IMR-90 (cell line): ENCODE measurements at regions not wholly inside any gene's neighbourhood (a gene's known extent, or its start where the extent isn't known, plus 50 kb on each side); places are given as distances from the start of the nearest gene placed in this dataset.

Experiments
- ATAC-seq: fragments of 200-7000 bp; cut with Tn5 transposase; 2 replicates; pipeline ENCODE4 v1.9.1; 2020; ENCODE audit warnings: low read depth, mild to moderate bottlenecking, moderate library complexity
- BruUV-seq: library from RNA; stranded (reverse); fragments of 400-500 nt; replicated peaks from 2 replicates; lab custom pipeline; 2021; lab: Mats Ljungman, UMichigan
- CTCF ChIA-PET: fragments of 300-600 bp; formaldehyde crosslinking; extraction: SDS; loops from one replicate; lab custom pipeline; 2021; ENCODE audit warnings: antibody characterized with exemption; lab: Yijun Ruan, JAX
- POLR2A ChIA-PET: fragments of 300-600 bp; sonication (Branson Sonifier 250); formaldehyde crosslinking; loops from one replicate; lab custom pipeline; 2022; ENCODE audit warnings: antibody characterized with exemption; ENCODE audit not compliant: unreplicated experiment; lab: Charles Lee
- DNase-seq: peaks from one replicate; pipeline ENCODE4 v3.0.0; 2013
- H2AFZ ChIP-seq: replicated peaks from 2 replicates; pipeline ENCODE3; 2013; ENCODE audit warnings: low read length, mild to moderate bottlenecking; ENCODE audit not compliant: poor library complexity
- H2AK5ac ChIP-seq: 2 replicates; pipeline ENCODE4 v1.6.1; 2013; ENCODE audit warnings: low read depth, low read length, inconsistent platforms
- H2AK9ac ChIP-seq: replicated peaks from 2 replicates; pipeline ENCODE3; 2013; ENCODE audit warnings: mild to moderate bottlenecking, low read depth, low read length, moderate library complexity; ENCODE audit not compliant: poor library complexity
- H2BK120ac ChIP-seq: 2 replicates; pipeline ENCODE4 v1.6.1; 2013; ENCODE audit warnings: low read depth, low read length, inconsistent platforms
- H2BK15ac ChIP-seq: 3 replicates; pipeline ENCODE4 v1.6.1; 2013; ENCODE audit warnings: low read depth, low read length, inconsistent platforms
- H2BK20ac ChIP-seq: 2 replicates; pipeline ENCODE4 v1.6.1; 2013; ENCODE audit warnings: low read depth, mild to moderate bottlenecking, inconsistent platforms, low read length, moderate library complexity
- H2BK5ac ChIP-seq: 2 replicates; pipeline ENCODE4 v1.6.1; 2013; ENCODE audit warnings: mild to moderate bottlenecking, low read depth, low read length, inconsistent platforms; ENCODE audit not compliant: poor library complexity, severe bottlenecking
- H3K14ac ChIP-seq: replicated peaks from 2 replicates; pipeline ENCODE4 v1.6.1; 2013; ENCODE audit warnings: low read depth, low read length, inconsistent platforms
- H3K18ac ChIP-seq: 2 replicates; pipeline ENCODE4 v1.6.1; 2013; ENCODE audit warnings: low read depth, low read length, control low read depth
- H3K23ac ChIP-seq: 2 replicates; pipeline ENCODE4 v1.6.1; 2013; ENCODE audit warnings: low read depth, low read length, inconsistent platforms
- H3K27ac ChIP-seq: 2 replicates; pipeline ENCODE4 v1.5.1; 2013; ENCODE audit warnings: mild to moderate bottlenecking, control low read depth, low read length; ENCODE audit not compliant: insufficient read depth
- H3K27me3 ChIP-seq: 2 replicates; pipeline ENCODE4 v1.6.1; 2013; ENCODE audit warnings: low read length; ENCODE audit not compliant: control insufficient read depth, insufficient read depth
- H3K36me3 ChIP-seq: 2 replicates; pipeline ENCODE4 v1.6.1; 2013; ENCODE audit warnings: low read length, mixed read lengths; ENCODE audit not compliant: control insufficient read depth, insufficient read depth
- H3K4ac ChIP-seq: 2 replicates; pipeline ENCODE4 v1.6.1; 2013; ENCODE audit warnings: low read depth, low read length, inconsistent platforms
- H3K4me1 ChIP-seq: 2 replicates; pipeline ENCODE4 v1.6.1; 2013; ENCODE audit warnings: low read length, mixed read lengths; ENCODE audit not compliant: control insufficient read depth, insufficient read depth
- H3K4me2 ChIP-seq: 2 replicates; pipeline ENCODE4 v1.6.1; 2013; ENCODE audit warnings: low read depth, mild to moderate bottlenecking, control low read depth, low read length, moderate library complexity
- H3K4me3 ChIP-seq: 2 replicates; pipeline ENCODE4 v1.5.1; 2013; ENCODE audit warnings: low read depth, mild to moderate bottlenecking, control low read depth, low read length, moderate library complexity; ENCODE audit not compliant: insufficient read depth
- H3K56ac ChIP-seq: 2 replicates; pipeline ENCODE4 v1.6.1; 2013; ENCODE audit warnings: low read length, inconsistent platforms; ENCODE audit not compliant: insufficient read depth; ENCODE audit errors: extremely low read depth
- H3K79me1 ChIP-seq, 2 experiments: 2 replicates each; pipeline ENCODE4 v1.6.1; 2013; ENCODE audit warnings: low read length in 2 of 2, inconsistent platforms in 1 of 2, low read depth in 1 of 2
- H3K9ac ChIP-seq: 2 replicates; pipeline ENCODE4 v1.6.1; 2013; ENCODE audit warnings: low read depth, low read length, control low read depth
- H3K9me1 ChIP-seq: 2 replicates; pipeline ENCODE4 v1.6.1; 2013; ENCODE audit warnings: low read length, inconsistent platforms; ENCODE audit not compliant: insufficient read depth
- H3K9me3 ChIP-seq: 2 replicates; pipeline ENCODE4 v1.6.1; 2013; ENCODE audit warnings: low read length; ENCODE audit not compliant: control insufficient read depth, insufficient read depth
- H4K20me1 ChIP-seq: 2 replicates; pipeline ENCODE4 v1.6.1; 2013; ENCODE audit warnings: low read length, inconsistent platforms; ENCODE audit not compliant: insufficient read depth
- H4K5ac ChIP-seq: 2 replicates; pipeline ENCODE4 v1.6.1; 2013; ENCODE audit warnings: mild to moderate bottlenecking, low read depth, low read length, control low read depth
- H4K8ac ChIP-seq, 2 experiments: 2 replicates each; pipeline ENCODE4 v1.6.1; 2013; ENCODE audit warnings: low read depth in 2 of 2, low read length in 2 of 2, control low read depth in 1 of 2, inconsistent platforms in 1 of 2
- H4K91ac ChIP-seq: 2 replicates; pipeline ENCODE4 v1.6.1; 2013; ENCODE audit warnings: low read depth, low read length, inconsistent platforms; ENCODE audit not compliant: insufficient read depth
- BHLHE40 ChIP-seq: fragments of 150-350 bp; IDR thresholded peaks from 2 replicates; pipeline ENCODE4 v1.6.1; 2016; ENCODE audit warnings: mild to moderate bottlenecking, low read depth, low read length
- CEBPB ChIP-seq: IDR thresholded peaks from 2 replicates; pipeline ENCODE4 v1.6.1; 2012; ENCODE audit warnings: low read depth, low read length, improper control_type of control experiment
- CHD1 ChIP-seq: IDR thresholded peaks from 2 replicates; pipeline ENCODE4 v1.6.1; 2012; ENCODE audit warnings: low read depth, low read length, improper control_type of control experiment
- CTCF ChIP-seq: conservative IDR thresholded peaks from 2 replicates; pipeline ENCODE4 v1.5.1; 2012; ENCODE audit warnings: mild to moderate bottlenecking, low read depth, low read length, improper control_type of control experiment
- FOS ChIP-seq: fragments of 150-350 bp; IDR thresholded peaks from 2 replicates; pipeline ENCODE4 v1.6.1; 2016; ENCODE audit warnings: low read depth, low read length
- MAZ ChIP-seq: IDR thresholded peaks from 2 replicates; pipeline ENCODE4 v1.6.1; 2012; ENCODE audit warnings: low read depth, mild to moderate bottlenecking, low read length, improper control_type of control experiment, moderate library complexity, borderline replicate concordance
- MXI1 ChIP-seq: IDR thresholded peaks from 2 replicates; pipeline ENCODE4 v1.6.1; 2012; ENCODE audit warnings: low read depth, mild to moderate bottlenecking, low read length, moderate library complexity, borderline replicate concordance
- POLR2A ChIP-seq: IDR thresholded peaks from 2 replicates; pipeline ENCODE4 v1.6.1; 2012; ENCODE audit warnings: mild to moderate bottlenecking, low read depth, low read length
- RAD21 ChIP-seq: IDR thresholded peaks from 2 replicates; pipeline ENCODE4 v1.6.1; 2012; ENCODE audit warnings: low read length, improper control_type of control experiment
- RCOR1 ChIP-seq: IDR thresholded peaks from 2 replicates; pipeline ENCODE4 v1.6.1; 2012; ENCODE audit warnings: mild to moderate bottlenecking, low read length, improper control_type of control experiment; ENCODE audit not compliant: insufficient replicate concordance
- RFX5 ChIP-seq: IDR thresholded peaks from 2 replicates; pipeline ENCODE4 v1.8.0; 2012; ENCODE audit warnings: low read depth, mild to moderate bottlenecking, low read length, moderate library complexity
- SMC3 ChIP-seq: fragments of 150-350 bp; IDR thresholded peaks from 2 replicates; pipeline ENCODE4 v1.6.1; 2016; ENCODE audit warnings: low read depth, mild to moderate bottlenecking, antibody characterized with exemption, low read length, moderate library complexity
- WGBS, 2 experiments: methylation state at CpG; one replicate each; pipeline versions ENCODE4 v1.1.5 to v1.1.7; 2013; ENCODE audit warnings: missing lambda C conversion rate in 2 of 2; ENCODE audit not compliant: insufficient read length in 1 of 2; ENCODE audit errors: extremely low coverage in 2 of 2; 5-methylcytosine and 5-hydroxymethylcytosine counted together
- dilution Hi-C: fragments of 300-500 bp; cut with HindIII; formaldehyde crosslinking; loops from one replicate; pipeline ENCODE4 v1.14.3; 2018; ENCODE audit warnings: low sequenced_read_pairs; ENCODE audit not compliant: unreplicated experiment
- in situ Hi-C: fragments of 300-500 bp; cut with MboI; formaldehyde crosslinking; loops from 3 replicates; pipeline ENCODE4 v1.14.3; 2019; ENCODE audit warnings: low sequenced_read_pairs, inconsistent platforms, mixed read lengths
- intact Hi-C: fragments of 100-400 bp; cut with micrococcal nuclease; formaldehyde crosslinking; loops from 2 replicates; pipeline ENCODE4 v1.10.0; 2022
- TF ChIP-seq, protein P1 (sequence below): fragments of 150-350 bp; IDR thresholded peaks from 2 replicates; pipeline ENCODE4 v1.6.1; 2016; ENCODE audit warnings: low read depth, mild to moderate bottlenecking, low read length, moderate library complexity, borderline replicate concordance
- TF ChIP-seq, protein P2 (sequence below): fragments of 150-350 bp; IDR thresholded peaks from 2 replicates; pipeline ENCODE4 v1.6.1; 2017; ENCODE audit warnings: mild to moderate bottlenecking, antibody characterized with exemption, low read length, low read depth

DNA sequence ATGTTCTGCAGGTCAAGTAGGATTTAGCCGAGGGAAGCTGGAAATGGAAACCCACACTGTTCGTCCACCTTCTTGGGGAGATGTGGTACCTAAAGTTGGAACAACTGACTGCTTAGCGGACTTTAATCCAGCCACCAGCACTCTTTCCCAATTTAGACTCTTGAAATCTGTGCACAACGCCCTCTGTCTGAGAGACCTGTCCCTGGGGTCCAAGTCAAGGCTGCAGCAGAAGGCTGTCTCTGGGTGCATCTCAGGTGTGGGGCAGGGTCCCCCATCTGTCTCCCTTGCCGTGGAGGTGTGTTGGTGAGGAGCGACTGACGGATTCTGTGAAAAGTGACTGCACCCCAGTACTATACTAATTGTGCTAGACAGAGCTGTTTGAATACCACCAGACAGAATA lies 168.2 kb upstream of the CADM1 start:
- in situ Hi-C loops (no loop called here), intact Hi-C loops (loop anchor here (10.0 kb wide), 1 partner anchor 338 kb away; no protein-coding TSS in a partner anchor)
- H3K79me1 ChIP-seq: no peaks in the 10 kb centered on the region; a peak in 1 of 4 replicates

More for the DNA sequence above, 168.2 kb upstream of the CADM1 start:
- no peak for DNase-seq
- no peak overlapping the region for H3K14ac ChIP-seq
- ChIA-PET CTCF (no interaction called here), POLR2A (no interaction called here)
- TF ChIP-seq, protein P1, sequence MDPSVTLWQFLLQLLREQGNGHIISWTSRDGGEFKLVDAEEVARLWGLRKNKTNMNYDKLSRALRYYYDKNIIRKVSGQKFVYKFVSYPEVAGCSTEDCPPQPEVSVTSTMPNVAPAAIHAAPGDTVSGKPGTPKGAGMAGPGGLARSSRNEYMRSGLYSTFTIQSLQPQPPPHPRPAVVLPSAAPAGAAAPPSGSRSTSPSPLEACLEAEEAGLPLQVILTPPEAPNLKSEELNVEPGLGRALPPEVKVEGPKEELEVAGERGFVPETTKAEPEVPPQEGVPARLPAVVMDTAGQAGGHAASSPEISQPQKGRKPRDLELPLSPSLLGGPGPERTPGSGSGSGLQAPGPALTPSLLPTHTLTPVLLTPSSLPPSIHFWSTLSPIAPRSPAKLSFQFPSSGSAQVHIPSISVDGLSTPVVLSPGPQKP: no peak
- no peak for TF ChIP-seq RAD21
- TF ChIP-seq, protein P2, sequence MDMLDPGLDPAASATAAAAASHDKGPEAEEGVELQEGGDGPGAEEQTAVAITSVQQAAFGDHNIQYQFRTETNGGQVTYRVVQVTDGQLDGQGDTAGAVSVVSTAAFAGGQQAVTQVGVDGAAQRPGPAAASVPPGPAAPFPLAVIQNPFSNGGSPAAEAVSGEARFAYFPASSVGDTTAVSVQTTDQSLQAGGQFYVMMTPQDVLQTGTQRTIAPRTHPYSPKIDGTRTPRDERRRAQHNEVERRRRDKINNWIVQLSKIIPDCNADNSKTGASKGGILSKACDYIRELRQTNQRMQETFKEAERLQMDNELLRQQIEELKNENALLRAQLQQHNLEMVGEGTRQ: no peak
- TF ChIP-seq CTCF: no peak
- no peak for TF ChIP-seq CHD1
- TF ChIP-seq MAZ: no peak
- TF ChIP-seq RCOR1: no peak
- TF ChIP-seq FOS: no peak
- TF ChIP-seq CEBPB: no peak
- no peak for TF ChIP-seq MXI1
- TF ChIP-seq BHLHE40: no peak
- TF ChIP-seq RFX5: no peak
- no peak for TF ChIP-seq SMC3
- TF ChIP-seq POLR2A: no peak
- H4K8ac ChIP-seq: no peak overlapping the region
- no peak overlapping the region for H3K9ac ChIP-seq
- no peak overlapping the region for H4K91ac ChIP-seq
- no peaks in the 10 kb centered on the region for H3K9me3 ChIP-seq
- H3K18ac ChIP-seq: no peak overlapping the region
- H3K4me3 ChIP-seq: no peak overlapping the region
- no peaks in the 10 kb centered on the region for H3K36me3 ChIP-seq
- H3K9me1 ChIP-seq: peaks cover 20% of the 10 kb centered on the region
- H2AK9ac ChIP-seq: no peak overlapping the region
- H3K23ac ChIP-seq: no peak overlapping the region
- no peak overlapping the region for H3K27ac ChIP-seq
- no peaks in the 10 kb centered on the region for H3K27me3 ChIP-seq
- H2BK120ac ChIP-seq: no peak overlapping the region
- no peak overlapping the region for H2BK15ac ChIP-seq
- no peaks in the 10 kb centered on the region for H4K20me1 ChIP-seq
- H2AFZ ChIP-seq: no peak overlapping the region
- no peak overlapping the region for H4K5ac ChIP-seq
- H3K4me2 ChIP-seq: no peak overlapping the region
- WGBS, 2 experiments: no CpG with 5 or more reads among the region's 7 CpGs
- no peak overlapping the region for H3K56ac ChIP-seq
- no peak overlapping the region for H2BK20ac ChIP-seq
- no TSS peak for BruUV-seq
- ATAC-seq: no peak
- H2BK5ac ChIP-seq: no peak overlapping the region
- peaks cover 18% of the 10 kb centered on the region for H3K4me1 ChIP-seq
- dilution Hi-C loops: no loop called here
- H3K4ac ChIP-seq: no peak overlapping the region
- no peak overlapping the region for H2AK5ac ChIP-seq
